ENCODE measurements at regions not wholly inside any gene's neighbourhood (a gene's known extent, or its start where the extent isn't known, plus 50 kb on each side); places are given as distances from the start of the nearest gene placed in this dataset.

DNA sequence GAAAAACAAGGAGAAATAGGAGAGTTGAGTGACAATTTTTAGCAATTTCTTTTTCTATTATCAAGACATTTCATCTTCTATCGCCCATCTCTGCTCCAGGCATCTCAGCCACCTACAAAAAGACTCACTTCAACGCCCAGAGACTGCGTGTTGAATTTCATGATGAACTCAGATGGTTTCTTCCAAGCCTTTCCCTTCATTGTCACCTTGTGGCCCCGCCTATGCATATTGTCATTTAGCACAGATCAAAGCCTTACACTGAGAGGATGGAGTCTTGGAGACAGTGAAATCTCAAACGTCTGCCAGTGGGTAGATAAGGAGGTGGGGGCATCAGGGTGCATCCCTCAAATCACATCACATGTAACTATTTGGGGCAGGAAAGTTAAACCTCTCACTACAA, 319.4 kb downstream of the SIPA1L2 start:
- TF ChIP-seq, protein P1, sequence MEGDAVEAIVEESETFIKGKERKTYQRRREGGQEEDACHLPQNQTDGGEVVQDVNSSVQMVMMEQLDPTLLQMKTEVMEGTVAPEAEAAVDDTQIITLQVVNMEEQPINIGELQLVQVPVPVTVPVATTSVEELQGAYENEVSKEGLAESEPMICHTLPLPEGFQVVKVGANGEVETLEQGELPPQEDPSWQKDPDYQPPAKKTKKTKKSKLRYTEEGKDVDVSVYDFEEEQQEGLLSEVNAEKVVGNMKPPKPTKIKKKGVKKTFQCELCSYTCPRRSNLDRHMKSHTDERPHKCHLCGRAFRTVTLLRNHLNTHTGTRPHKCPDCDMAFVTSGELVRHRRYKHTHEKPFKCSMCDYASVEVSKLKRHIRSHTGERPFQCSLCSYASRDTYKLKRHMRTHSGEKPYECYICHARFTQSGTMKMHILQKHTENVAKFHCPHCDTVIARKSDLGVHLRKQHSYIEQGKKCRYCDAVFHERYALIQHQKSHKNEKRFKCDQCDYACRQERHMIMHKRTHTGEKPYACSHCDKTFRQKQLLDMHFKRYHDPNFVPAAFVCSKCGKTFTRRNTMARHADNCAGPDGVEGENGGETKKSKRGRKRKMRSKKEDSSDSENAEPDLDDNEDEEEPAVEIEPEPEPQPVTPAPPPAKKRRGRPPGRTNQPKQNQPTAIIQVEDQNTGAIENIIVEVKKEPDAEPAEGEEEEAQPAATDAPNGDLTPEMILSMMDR (IDR thresholded peaks at IDR 0.05), result no peak
- no peak for TF ChIP-seq ZFX (IDR thresholded peaks at IDR 0.05; ENCODE audit: borderline replicate concordance)
- H3K27ac ChIP-seq, result no peak overlapping the region

DNA sequence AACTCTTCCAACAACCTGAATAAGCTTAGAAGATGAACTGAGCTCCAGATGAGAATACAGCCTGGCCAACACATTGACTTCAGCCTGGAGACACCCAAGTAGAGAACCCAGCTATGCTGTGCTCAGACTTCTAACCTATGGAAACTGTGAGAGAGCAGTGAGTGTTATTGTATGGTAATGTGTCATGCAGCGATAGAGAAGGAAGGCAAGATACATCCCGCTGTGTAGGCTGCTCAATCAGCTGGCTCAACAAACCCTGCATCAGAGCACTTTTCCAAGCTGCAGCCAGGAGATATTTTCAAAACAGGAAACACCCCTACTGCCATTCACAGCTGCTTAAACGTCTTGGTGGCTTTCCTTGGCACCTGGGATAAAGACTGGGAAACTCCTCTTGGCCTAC, 321.3 kb downstream of the SIPA1L2 start:
- H3K27ac ChIP-seq, result no peak overlapping the region
- TF ChIP-seq, protein P1 (IDR thresholded peaks at IDR 0.05), result no peak
- TF ChIP-seq ZFX (IDR thresholded peaks at IDR 0.05; ENCODE audit: borderline replicate concordance), result no peak

- H3K27ac ChIP-seq, result no peak overlapping the region
- TF ChIP-seq, protein P1 (IDR thresholded peaks at IDR 0.05), result no peak
- no peak for TF ChIP-seq ZFX (IDR thresholded peaks at IDR 0.05; ENCODE audit: borderline replicate concordance)
These were observed 322.5 kb downstream of the SIPA1L2 start for GRCh38 chr1:232307296-232308017.

DNA sequence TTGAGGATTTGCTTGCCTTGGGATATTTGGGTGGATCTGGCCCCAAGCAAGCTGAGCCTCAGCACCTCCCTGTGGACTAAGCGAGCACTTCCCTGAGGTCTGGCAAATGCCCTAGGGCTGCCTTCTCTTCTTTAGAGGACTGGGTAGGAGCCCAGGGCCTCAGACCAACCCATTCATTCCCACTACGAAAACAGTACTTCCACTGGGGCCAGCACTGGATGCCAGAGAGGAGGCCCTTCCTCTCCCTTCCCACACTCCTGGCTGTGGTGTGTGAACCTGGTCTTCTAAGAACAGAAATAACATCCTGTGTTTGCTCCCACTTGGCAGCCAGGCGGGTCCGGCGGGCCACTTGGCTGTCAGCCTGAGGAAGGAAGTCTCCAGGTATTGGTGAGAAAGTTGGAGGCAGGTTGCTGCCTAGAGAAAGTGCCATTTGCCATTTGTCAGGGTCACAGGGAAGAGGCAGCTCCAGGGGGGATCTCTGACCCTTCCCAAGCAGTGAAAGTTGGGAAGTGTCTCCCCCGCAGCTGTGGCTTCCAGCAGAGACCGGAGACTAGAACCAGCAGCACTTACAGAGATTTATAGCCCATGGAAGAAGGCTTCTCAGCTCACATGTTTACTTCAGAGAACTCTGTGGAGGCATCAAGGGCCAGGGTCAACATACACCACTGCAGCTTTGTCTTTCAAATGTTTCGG, 323.5 kb downstream of the SIPA1L2 start:
- H3K27ac ChIP-seq, result no peak overlapping the region

GRCh38 chr1:232305050-232305449, 324.9 kb downstream of the SIPA1L2 start:
- TF ChIP-seq, protein P1 (IDR thresholded peaks at IDR 0.05), result no peak
- no peak for TF ChIP-seq ZFX (IDR thresholded peaks at IDR 0.05; ENCODE audit: borderline replicate concordance)
- H3K27ac ChIP-seq, result no peak overlapping the region

More for the DNA sequence above, 323.5 kb downstream of the SIPA1L2 start:
- TF ChIP-seq ZFX (IDR thresholded peaks at IDR 0.05; ENCODE audit: borderline replicate concordance), result no peak
- TF ChIP-seq, protein P1 (IDR thresholded peaks at IDR 0.05), result peak; percentile 43

- no peak overlapping the region for H3K27ac ChIP-seq
- TF ChIP-seq ZFX (IDR thresholded peaks at IDR 0.05; ENCODE audit: borderline replicate concordance), result no peak
- TF ChIP-seq, protein P1 (IDR thresholded peaks at IDR 0.05), result no peak
These were observed 326.7 kb downstream of the SIPA1L2 start for GRCh38 chr1:232303222-232303620.

Measured in 22Rv1 (cell line).